Common myeloid progenitor, CD34-positive (primary cell): ENCODE measurements at regions not wholly inside any gene's neighbourhood (a gene's known extent, or its start where the extent isn't known, plus 50 kb on each side); places are given as distances from the start of the nearest gene placed in this dataset.

ENCODE experiments used
- CTCF ChIA-PET: fragments of 350-600 bp; sonication (Branson Sonifier 250); formaldehyde crosslinking; loops from one replicate; lab custom pipeline; 2021; ENCODE audit warnings: antibody characterized with exemption; lab: Charles Lee
- POLR2A ChIA-PET: fragments of 350-600 bp; sonication (Branson Sonifier 250); formaldehyde crosslinking; loops from one replicate; lab custom pipeline; 2021; ENCODE audit warnings: antibody characterized with exemption; lab: Charles Lee
- DNase-seq, 3 donors: peaks; one replicate each; pipeline versions ENCODE4 v3.0.0 to v3.0.0-alpha.2; 2013
- H3K27ac ChIP-seq, 2 experiments: 1 replicate in 1 of 2; 2 replicates in 1 of 2; pipeline ENCODE4 v1.7.0; 2013; ENCODE audit warnings: inconsistent platforms in 2 of 2, low read length in 2 of 2, mild to moderate bottlenecking in 2 of 2, low read depth in 1 of 2, moderate library complexity in 1 of 2; ENCODE audit not compliant: severe bottlenecking in 2 of 2, insufficient read depth in 1 of 2, poor library complexity in 1 of 2
- H3K27me3 ChIP-seq, 5 experiments: replicated peaks in 2 of 5; 1 replicate in 3 of 5; 2 replicates in 2 of 5; pipeline versions ENCODE4 v1.6.1 to v1.7.0; 2013; ENCODE audit warnings: low read length in 4 of 5, mild to moderate bottlenecking in 2 of 5, moderate library complexity in 2 of 5, inconsistent platforms in 1 of 5; ENCODE audit not compliant: insufficient read depth in 5 of 5, control insufficient read depth in 4 of 5
- H3K36me3 ChIP-seq, 4 experiments: 1 replicate in 2 of 4; 2 replicates in 2 of 4; pipeline versions ENCODE4 v1.6.1 to v1.7.0; 2013; ENCODE audit warnings: low read length in 3 of 4, control low read depth in 1 of 4, mild to moderate bottlenecking in 1 of 4; ENCODE audit not compliant: control insufficient read depth in 4 of 4, insufficient read depth in 4 of 4
- H3K4me1 ChIP-seq, 4 experiments: 1 replicate in 3 of 4; 2 replicates in 1 of 4; pipeline versions ENCODE4 v1.6.1 to v1.7.1; 2013; ENCODE audit warnings: low read length in 3 of 4, mild to moderate bottlenecking in 3 of 4, control low read depth in 1 of 4, inconsistent platforms in 1 of 4, moderate library complexity in 1 of 4; ENCODE audit not compliant: control insufficient read depth in 4 of 4, insufficient read depth in 4 of 4; ENCODE audit errors: control extremely low read depth in 1 of 4
- H3K4me3 ChIP-seq, 7 experiments: 1 replicate in 4 of 7; 2 replicates in 3 of 7; pipeline versions ENCODE4 v1.5.1 to v1.7.0; 2013; ENCODE audit warnings: mild to moderate bottlenecking in 7 of 7, low read length in 6 of 7, moderate library complexity in 6 of 7, inconsistent platforms in 2 of 7, low read depth in 2 of 7, control low read depth in 1 of 7; ENCODE audit not compliant: insufficient read depth in 4 of 7, control insufficient read depth in 1 of 7; ENCODE audit errors: extremely low read depth in 1 of 7
- H3K9me3 ChIP-seq, 5 experiments: 1 replicate in 4 of 5; 2 replicates in 1 of 5; pipeline versions ENCODE4 v1.6.1 to v1.7.1; 2013; ENCODE audit warnings: low read length in 4 of 5, mild to moderate bottlenecking in 2 of 5, inconsistent platforms in 1 of 5, low read depth in 1 of 5, moderate library complexity in 1 of 5; ENCODE audit not compliant: control insufficient read depth in 4 of 5, insufficient read depth in 2 of 5; ENCODE audit errors: control extremely low read depth in 1 of 5
- WGBS: methylation state at CpG from one replicate; pipeline ENCODE4 v1.1.5; 2013; ENCODE audit not compliant: insufficient coverage; 5-methylcytosine and 5-hydroxymethylcytosine counted together

DNA sequence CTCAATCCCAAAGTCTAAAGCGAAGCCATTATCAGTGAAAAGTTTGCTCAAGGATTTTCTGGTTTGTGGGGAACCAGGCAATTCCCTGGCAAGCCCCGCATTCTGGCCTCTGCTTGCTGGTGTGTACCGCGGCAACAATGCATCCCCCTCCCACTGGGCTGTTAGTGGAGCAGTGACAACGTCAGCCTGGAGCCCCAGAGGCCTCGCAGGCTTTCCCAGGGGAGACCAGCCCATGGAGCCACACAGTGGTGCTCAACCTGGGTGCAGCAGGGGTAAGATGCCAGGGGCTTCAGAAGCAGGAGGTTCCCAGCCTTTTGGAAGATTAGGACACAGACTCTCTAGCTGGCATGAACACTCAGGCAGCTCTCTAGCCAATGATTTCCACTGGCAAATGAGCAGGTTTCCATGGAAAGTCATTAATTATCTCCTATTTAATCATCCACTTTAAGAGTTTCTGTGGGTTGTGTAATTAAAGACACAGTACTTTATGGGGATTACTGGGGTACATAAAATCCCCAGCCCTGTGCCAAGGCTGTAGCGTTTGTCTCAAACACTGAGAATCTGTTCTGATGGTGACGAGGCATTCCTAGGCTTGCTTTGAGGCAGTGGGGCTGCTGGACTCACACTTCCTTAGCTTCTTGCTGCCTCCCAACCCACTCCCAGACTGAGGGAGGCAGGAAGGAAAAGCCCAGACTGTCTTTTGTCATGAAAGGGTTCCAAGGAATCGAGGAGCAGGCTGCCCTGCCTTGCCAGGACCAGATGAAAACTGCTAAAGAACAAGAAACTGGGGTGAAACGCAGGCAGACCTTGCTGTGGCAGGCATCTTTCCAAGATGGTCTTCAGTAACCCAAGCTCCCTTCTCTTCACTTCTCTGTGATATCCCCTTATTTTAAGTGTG, 411.9 kb upstream of the SHH start:
- H3K27ac ChIP-seq: no peak overlapping the region
- H3K9me3 ChIP-seq: peaks cover 0 to 8% (median 5%) of the 10 kb centered on the region in 5 experiments
- peaks cover 0 to 3% (median 0%) of the 10 kb centered on the region in 5 experiments for H3K27me3 ChIP-seq
- CTCF ChIA-PET: no interaction called here
- no peak overlapping the region for H3K4me3 ChIP-seq
- POLR2A ChIA-PET: no interaction called here
- no peaks in the 10 kb centered on the region for H3K36me3 ChIP-seq
- no peak for DNase-seq
- H3K4me1 ChIP-seq: no peaks in the 10 kb centered on the region
- 79% methylated on average over 10 of the region's 10 CpGs for WGBS

DNA sequence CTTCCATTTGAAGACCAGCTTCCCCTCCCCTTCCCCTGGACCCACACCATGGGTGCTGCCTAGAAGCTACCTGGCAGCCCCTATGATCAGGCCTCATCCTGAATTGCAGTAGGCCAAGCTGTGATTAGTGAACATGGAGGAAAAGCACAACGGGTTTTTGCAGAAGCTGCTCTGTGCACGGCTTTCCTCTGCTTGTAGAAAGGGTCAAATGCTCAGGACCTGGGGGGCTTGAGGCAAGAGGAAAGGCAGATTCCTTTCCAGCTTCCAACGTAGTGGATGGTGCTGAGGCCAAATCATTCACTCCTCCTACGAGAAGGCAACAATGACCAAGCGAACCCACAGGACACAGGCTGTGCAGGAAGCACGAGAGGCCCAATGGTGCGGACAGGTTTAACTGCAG, 410.3 kb upstream of the SHH start:
- H3K4me3 ChIP-seq: no peak overlapping the region
- H3K27me3 ChIP-seq: peaks cover 0 to 3% (median 0%) of the 10 kb centered on the region in 5 experiments
- DNase-seq: no peak
- no peaks in the 10 kb centered on the region for H3K36me3 ChIP-seq
- peaks cover 0 to 5% (median 4%) of the 10 kb centered on the region in 5 experiments for H3K9me3 ChIP-seq
- no peaks in the 10 kb centered on the region for H3K4me1 ChIP-seq
- POLR2A ChIA-PET: no interaction called here
- 71% methylated on average over 5 of the region's 7 CpGs for WGBS
- CTCF ChIA-PET: no interaction called here
- no peak overlapping the region for H3K27ac ChIP-seq

GRCh38 chr7:156222151-156222550, 409.9 kb upstream of the SHH start:
- Histone ChIP-seq H3K27me3 (peaks cover 0 to 3% (median 0%) of the 10 kb centered on the region in 5 experiments), H3K27ac (no peak overlapping the region), H3K4me1 (no peaks in the 10 kb centered on the region), H3K4me3 (no peak overlapping the region), H3K9me3 (peaks cover 0 to 5% (median 4%) of the 10 kb centered on the region in 5 experiments), H3K36me3 (no peaks in the 10 kb centered on the region)
- no peak for DNase-seq
- CTCF ChIA-PET: no interaction called here
- POLR2A ChIA-PET: no interaction called here
- 98% methylated on average over 4 of the region's 4 CpGs for WGBS

DNA sequence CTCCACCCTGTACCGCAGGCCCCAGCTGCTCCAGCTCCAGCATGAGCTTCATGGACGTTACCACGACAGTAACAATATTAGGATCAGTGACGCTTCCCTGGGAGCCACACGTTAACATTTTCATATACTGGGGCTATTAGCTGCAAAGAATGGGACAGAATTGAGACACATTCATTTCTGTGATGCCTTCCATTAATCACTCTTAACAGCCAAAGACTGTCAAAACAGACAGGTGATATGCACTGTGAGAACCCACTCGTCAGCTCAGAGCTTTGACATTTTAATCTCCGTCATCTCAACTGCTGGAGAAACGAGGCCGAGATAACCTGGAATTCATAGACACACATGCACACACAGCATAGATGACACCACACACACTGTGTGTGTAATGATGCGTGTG, 408.4 kb upstream of the SHH start:
- H3K9me3 ChIP-seq: peaks cover 0 to 5% (median 4%) of the 10 kb centered on the region in 5 experiments
- ChIA-PET POLR2A (no interaction called here), CTCF (no interaction called here)
- H3K27ac ChIP-seq: no peak overlapping the region
- no peaks in the 10 kb centered on the region for H3K4me1 ChIP-seq
- no peak for DNase-seq
- H3K4me3 ChIP-seq: no peak overlapping the region
- WGBS: 89% methylated on average over 3 of the region's 10 CpGs
- H3K36me3 ChIP-seq: no peaks in the 10 kb centered on the region
- H3K27me3 ChIP-seq: peaks cover 0 to 3% (median 0%) of the 10 kb centered on the region in 5 experiments

DNA sequence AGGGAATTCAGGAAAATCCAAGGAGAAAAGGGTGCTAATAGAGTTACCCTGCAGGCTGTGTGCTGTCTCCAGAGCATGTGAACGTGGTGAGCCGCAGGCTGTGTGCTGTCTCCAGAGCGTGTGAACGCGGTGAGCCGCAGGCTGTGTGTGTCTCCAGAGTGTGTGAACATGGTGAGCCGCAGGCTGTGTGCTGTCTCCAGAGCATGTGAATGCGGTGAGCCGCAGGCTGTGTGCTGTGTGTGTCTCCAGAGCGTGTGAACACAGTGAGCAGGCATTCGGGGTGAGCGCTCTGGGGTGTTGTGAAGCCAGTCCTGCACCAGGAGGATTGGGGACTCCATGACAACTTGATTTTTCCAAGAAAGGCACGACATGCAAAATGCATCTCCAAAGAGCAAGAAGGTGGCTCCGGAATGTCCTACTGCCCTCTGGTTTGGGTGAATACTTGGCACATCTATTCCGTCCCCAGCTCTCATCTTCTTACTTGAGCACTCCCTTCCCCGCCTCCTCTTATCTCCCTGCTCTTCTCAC, 407.9 kb upstream of the SHH start:
- DNase-seq: no peak
- 96% methylated on average over 16 of the region's 16 CpGs for WGBS
- ChIA-PET POLR2A (no interaction called here), CTCF (no interaction called here)
- H3K36me3 ChIP-seq: no peaks in the 10 kb centered on the region
- H3K4me1 ChIP-seq: no peaks in the 10 kb centered on the region
- H3K9me3 ChIP-seq: peaks cover 0 to 5% (median 4%) of the 10 kb centered on the region in 5 experiments
- H3K4me3 ChIP-seq: no peak overlapping the region
- peaks cover 0 to 3% (median 0%) of the 10 kb centered on the region in 5 experiments for H3K27me3 ChIP-seq
- no peak overlapping the region for H3K27ac ChIP-seq

- POLR2A ChIA-PET: no interaction called here
- H3K4me3 ChIP-seq: no peak overlapping the region
- DNase-seq: no peak
These were observed 407.2 kb upstream of the SHH start for GRCh38 chr7:156219307-156220077.

More at GRCh38 chr7:156219307-156220077, 407.2 kb upstream of the SHH start:
- CTCF ChIA-PET: no interaction called here
- Histone ChIP-seq H3K27me3 (peaks cover 0 to 3% (median 2%) of the 10 kb centered on the region in 5 experiments), H3K9me3 (peaks cover 0 to 2% (median 0%) of the 10 kb centered on the region in 5 experiments), H3K27ac (no peak overlapping the region), H3K4me1 (no peaks in the 10 kb centered on the region), H3K36me3 (no peaks in the 10 kb centered on the region)
- 97% methylated on average over 15 of the region's 18 CpGs for WGBS
